ENCODE measurements at regions not wholly inside any gene's neighbourhood (a gene's known extent, or its start where the extent isn't known, plus 50 kb on each side); places are given as distances from the start of the nearest gene placed in this dataset.

- no peak for TF ChIP-seq CTCF (IDR thresholded peaks at IDR 0.05)
- no peak for TF ChIP-seq POLR2AphosphoS5 (IDR thresholded peaks at IDR 0.05)
- no peak for TF ChIP-seq POLR2A (IDR thresholded peaks at IDR 0.05; ENCODE audit: low read depth)
- TF ChIP-seq EP300 (IDR thresholded peaks at IDR 0.05), result no peak
Measured at GRCh38 chr5:88524941-88525340, 256.3 kb upstream of the TMEM161B start.
